Vagina (tissue), 2 donors: ENCODE measurements at regions not wholly inside any gene's neighbourhood (a gene's known extent, or its start where the extent isn't known, plus 50 kb on each side); places are given as distances from the start of the nearest gene placed in this dataset.
"Not testable (repeated sequence)": the region's sequence is repeated elsewhere in the genome, so short reads cannot be mapped to it uniquely, and the experiment has no call there.

Source experiments
- DNase-seq, 2 donors: peaks; one replicate each; pipeline ENCODE4 v3.0.0-alpha.2; 2017; ENCODE audit errors: extremely low spot score in 2 of 2
- H3K27ac ChIP-seq: fragments of 200-600 bp; sonication (generic); one replicate; pipeline ENCODE4 v1.5.1; 2019
- H3K27me3 ChIP-seq: fragments of 200-600 bp; sonication (generic); one replicate; pipeline ENCODE4 v1.5.1; 2019
- H3K36me3 ChIP-seq, 2 donors: fragments of 200-600 bp; sonication (generic); one replicate each; pipeline ENCODE4 v1.5.1; 2017 to 2019
- H3K4me1 ChIP-seq: fragments of 200-600 bp; sonication (generic); one replicate; pipeline ENCODE4 v1.5.1; 2019
- H3K4me3 ChIP-seq, 2 donors: fragments of 200-600 bp; sonication (generic); 1 replicate in 1 of 2; 2 replicates in 1 of 2; pipeline ENCODE4 v1.5.1; 2016 to 2019
- H3K9me3 ChIP-seq: fragments of 200-600 bp; sonication (generic); one replicate; pipeline ENCODE4 v1.5.1; 2019
- CTCF ChIP-seq, 3 experiments: fragments of 450-650 bp in 2 of 3; fragments of 200-600 bp in 1 of 3; sonication (generic) in 1 of 3; IDR thresholded peaks; one replicate each; pipeline ENCODE4 v1.5.1; 2017 to 2019; ENCODE audit warnings: antibody characterized with exemption in 3 of 3, mild to moderate bottlenecking in 2 of 3, moderate library complexity in 2 of 3
- POLR2A ChIP-seq, 2 donors: fragments of 450-650 bp; IDR thresholded peaks; one replicate each; pipeline ENCODE4 v1.6.1; 2017; ENCODE audit warnings: antibody characterized with exemption in 2 of 2, mild to moderate bottlenecking in 2 of 2, moderate library complexity in 2 of 2
- POLR2AphosphoS5 ChIP-seq, 2 donors: sonication (generic); formaldehyde crosslinking; IDR thresholded peaks; one replicate each; pipeline ENCODE4 v1.9.0; 2017; ENCODE audit warnings: antibody characterized with exemption in 2 of 2, mild to moderate bottlenecking in 2 of 2, low read depth in 1 of 2; ENCODE audit not compliant: insufficient read depth in 1 of 2
- intact Hi-C: fragments of 100-400 bp; cut with DNase I; formaldehyde crosslinking; loops from one replicate; pipeline ENCODE4 v1.15.1; 2023

GRCh38 chr11:37972691-37973090, 1374.7 kb upstream of the RAG2 start:
- Histone ChIP-seq H3K27me3 (no peaks in the 10 kb centered on the region), H3K9me3 (no peaks in the 10 kb centered on the region), H3K36me3 (no peaks in the 10 kb centered on the region), H3K4me3 (no peak overlapping the region), H3K27ac (no peak overlapping the region), H3K4me1 (no peaks in the 10 kb centered on the region)
- DNase-seq = no peak
- intact Hi-C loops = no loop called here
- TF ChIP-seq CTCF (IDR thresholded peaks at IDR 0.05) (no peak), POLR2A (IDR thresholded peaks at IDR 0.05) (no peak), POLR2AphosphoS5 (IDR thresholded peaks at IDR 0.05; ENCODE audit: insufficient read depth in 1 of 2, low read depth in 1 of 2) (no peak)

GRCh38 chr11:37969336-37969735, 1371.3 kb upstream of the RAG2 start:
- H3K9me3 ChIP-seq, intact Hi-C loops, H3K27me3 ChIP-seq, H3K36me3 ChIP-seq, H3K4me1 ChIP-seq, H3K27ac ChIP-seq, H3K4me3 ChIP-seq, DNase-seq: not testable (repeated sequence)

- no peaks in the 10 kb centered on the region for H3K9me3 ChIP-seq
- TF ChIP-seq POLR2A (IDR thresholded peaks at IDR 0.05) (no peak), POLR2AphosphoS5 (IDR thresholded peaks at IDR 0.05; ENCODE audit: insufficient read depth in 1 of 2, low read depth in 1 of 2) (no peak), CTCF (IDR thresholded peaks at IDR 0.05) (no peak)
- no peaks in the 10 kb centered on the region for H3K27me3 ChIP-seq
- no peak overlapping the region for H3K27ac ChIP-seq
- no peaks in the 10 kb centered on the region for H3K4me1 ChIP-seq
- no peak for DNase-seq
- H3K36me3 ChIP-seq = no peaks in the 10 kb centered on the region
- H3K4me3 ChIP-seq = no peak overlapping the region
- intact Hi-C loops = no loop called here
These were observed 1370.1 kb upstream of the RAG2 start for GRCh38 chr11:37968148-37968547.

- Histone ChIP-seq H3K36me3 (no peaks in the 10 kb centered on the region), H3K27ac (no peak overlapping the region), H3K27me3 (no peaks in the 10 kb centered on the region), H3K9me3 (no peaks in the 10 kb centered on the region), H3K4me3 (no peak overlapping the region), H3K4me1 (no peaks in the 10 kb centered on the region)
- TF ChIP-seq POLR2A (IDR thresholded peaks at IDR 0.05) = no peak
- no peak for TF ChIP-seq POLR2AphosphoS5 (IDR thresholded peaks at IDR 0.05; ENCODE audit: insufficient read depth in 1 of 2, low read depth in 1 of 2)
- TF ChIP-seq CTCF (IDR thresholded peaks at IDR 0.05) = no peak
- no peak for DNase-seq
- intact Hi-C loops = no loop called here
These were observed 1369.6 kb upstream of the RAG2 start for GRCh38 chr11:37967635-37968034.

- intact Hi-C loops = no loop called here
- H3K27me3 ChIP-seq = no peaks in the 10 kb centered on the region
- no peak overlapping the region for H3K4me3 ChIP-seq
- no peaks in the 10 kb centered on the region for H3K36me3 ChIP-seq
- H3K27ac ChIP-seq = no peak overlapping the region
- DNase-seq = no peak
- no peaks in the 10 kb centered on the region for H3K9me3 ChIP-seq
- TF ChIP-seq CTCF (IDR thresholded peaks at IDR 0.05) (no peak), POLR2A (IDR thresholded peaks at IDR 0.05) (no peak), POLR2AphosphoS5 (IDR thresholded peaks at IDR 0.05; ENCODE audit: insufficient read depth in 1 of 2, low read depth in 1 of 2) (no peak)
- no peaks in the 10 kb centered on the region for H3K4me1 ChIP-seq
These were observed 1365.4 kb upstream of the RAG2 start for GRCh38 chr11:37963440-37963839.

- no peaks in the 10 kb centered on the region for H3K36me3 ChIP-seq
- DNase-seq = no peak
- TF ChIP-seq POLR2AphosphoS5 (IDR thresholded peaks at IDR 0.05; ENCODE audit: insufficient read depth in 1 of 2, low read depth in 1 of 2) = no peak
- no peak for TF ChIP-seq POLR2A (IDR thresholded peaks at IDR 0.05)
- TF ChIP-seq CTCF (IDR thresholded peaks at IDR 0.05) = no peak
- H3K27ac ChIP-seq = no peak overlapping the region
- H3K27me3 ChIP-seq = no peaks in the 10 kb centered on the region
- no peak overlapping the region for H3K4me3 ChIP-seq
- no peaks in the 10 kb centered on the region for H3K9me3 ChIP-seq
- intact Hi-C loops = no loop called here
- no peaks in the 10 kb centered on the region for H3K4me1 ChIP-seq
These were observed 1359.7 kb upstream of the RAG2 start for GRCh38 chr11:37957717-37958116.
